Stimulated activated CD4-positive, alpha-beta T cell treated with anti-CD3 and anti-CD28 coated beads, TNF-alpha, amount 100 ng/mL, for 24 hours (primary cell): ENCODE measurements at regions not wholly inside any gene's neighbourhood (a gene's known extent, or its start where the extent isn't known, plus 50 kb on each side); places are given as distances from the start of the nearest gene placed in this dataset.
"Not testable (repeated sequence)": the region's sequence is repeated elsewhere in the genome, so short reads cannot be mapped to it uniquely, and the experiment has no call there.

Experiments
- DNase-seq, 3 experiments: peaks; one replicate each; pipeline ENCODE4 v3.0.0-alpha.2; 2020; ENCODE audit warnings: low read depth in 3 of 3

DNA sequence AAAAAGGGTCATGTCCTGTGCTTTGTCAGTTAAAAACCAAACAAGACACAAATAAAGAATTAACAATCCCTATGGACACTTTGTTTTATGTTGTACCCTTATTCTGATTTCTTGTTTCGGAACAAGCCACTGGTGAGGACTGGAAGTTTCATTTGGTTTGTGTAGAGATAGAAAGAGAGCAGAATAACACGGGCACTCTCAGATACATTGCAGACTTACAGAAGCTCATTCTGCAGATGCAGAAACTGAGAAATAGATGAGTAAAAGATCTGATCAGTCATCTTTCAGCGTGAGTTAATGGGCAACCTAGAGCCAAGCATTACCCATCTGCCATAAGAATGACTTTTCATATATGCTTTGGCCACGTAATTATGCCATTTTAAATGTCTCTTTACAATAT, 407.6 kb downstream of the RAB38 start:
- DNase-seq, result no peak

DNA sequence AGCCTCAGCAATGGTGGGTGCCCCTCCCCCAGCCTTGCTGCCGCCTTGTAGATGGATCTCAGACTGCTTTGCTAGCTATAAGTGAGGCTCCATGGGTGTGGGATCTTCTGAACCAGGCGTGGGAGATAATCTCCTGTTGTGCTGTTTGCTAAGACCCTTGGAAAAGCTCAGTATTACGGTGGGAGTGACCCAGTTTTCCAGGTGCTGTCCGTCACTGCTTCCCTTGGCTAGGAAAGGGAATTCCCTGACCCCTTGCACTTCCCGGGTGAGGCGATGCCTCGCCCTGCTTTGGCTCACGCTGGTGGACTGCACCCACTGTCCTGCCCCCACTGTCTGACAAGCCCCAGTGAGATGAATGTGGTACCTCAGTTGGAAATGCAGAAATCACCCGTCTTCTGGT, 411.2 kb downstream of the RAB38 start:
- DNase-seq, result not testable (repeated sequence)

- no peak for DNase-seq
Observed at GRCh38 chr11:87754685-87755084, 420.6 kb downstream of the RAB38 start.

DNA sequence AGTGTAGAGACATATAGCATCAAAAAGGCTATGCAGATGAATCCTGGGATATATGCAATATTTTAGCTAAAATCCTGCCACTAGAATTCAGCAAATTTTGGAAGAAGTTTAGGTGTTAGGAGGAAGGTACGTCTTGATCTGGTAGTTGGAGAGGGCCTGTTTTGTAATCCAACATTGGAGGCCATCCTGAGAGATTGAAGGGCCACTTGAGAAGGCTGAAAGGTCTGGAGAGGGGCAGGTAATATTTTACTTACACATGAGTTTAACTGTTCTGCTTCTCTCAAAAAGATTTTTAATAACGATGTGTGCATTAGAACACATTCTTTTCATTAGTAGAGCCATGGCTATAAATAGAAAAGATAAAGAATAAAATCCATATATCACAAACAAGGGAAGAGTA, 422.1 kb downstream of the RAB38 start:
- DNase-seq, result no peak

DNA sequence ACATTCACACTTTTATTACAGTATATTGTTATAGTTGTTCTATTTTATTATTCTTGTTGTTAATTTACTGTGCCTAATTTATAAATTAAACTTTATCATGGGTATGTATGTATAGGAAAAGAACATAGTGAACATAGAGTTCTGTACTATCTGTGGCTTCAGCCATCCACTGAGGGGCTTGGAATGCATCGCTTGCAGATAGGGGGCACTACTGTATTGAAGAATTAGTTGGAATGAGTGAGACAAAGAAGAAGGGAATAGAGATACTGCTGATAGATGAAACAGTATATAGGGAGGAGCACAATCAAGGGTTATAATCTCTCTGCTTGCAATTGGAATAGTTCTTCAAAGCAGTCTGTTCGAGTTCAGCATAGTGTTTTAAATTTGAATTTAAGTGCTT, 432.2 kb downstream of the RAB38 start:
- no peak for DNase-seq

DNA sequence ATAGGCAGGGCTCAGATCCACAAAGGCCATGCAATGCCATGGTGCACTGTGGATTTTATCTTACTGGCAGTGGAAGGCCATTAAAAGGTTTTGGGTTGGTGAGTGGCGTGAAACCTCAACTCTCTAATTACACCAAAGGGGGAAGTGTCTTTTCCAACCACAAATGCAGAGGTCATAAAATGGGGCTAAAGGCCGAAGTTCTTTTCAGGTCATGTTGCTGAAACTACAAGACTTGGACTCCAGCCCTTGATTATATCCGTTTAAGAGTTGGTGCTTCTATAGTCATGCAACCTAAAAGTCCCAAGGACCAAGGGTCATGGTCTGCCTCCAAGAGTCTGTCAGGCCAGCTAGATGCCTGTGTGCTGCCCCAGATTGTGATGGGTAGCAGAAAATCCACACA, 434.3 kb downstream of the RAB38 start:
- DNase-seq, result no peak

DNA sequence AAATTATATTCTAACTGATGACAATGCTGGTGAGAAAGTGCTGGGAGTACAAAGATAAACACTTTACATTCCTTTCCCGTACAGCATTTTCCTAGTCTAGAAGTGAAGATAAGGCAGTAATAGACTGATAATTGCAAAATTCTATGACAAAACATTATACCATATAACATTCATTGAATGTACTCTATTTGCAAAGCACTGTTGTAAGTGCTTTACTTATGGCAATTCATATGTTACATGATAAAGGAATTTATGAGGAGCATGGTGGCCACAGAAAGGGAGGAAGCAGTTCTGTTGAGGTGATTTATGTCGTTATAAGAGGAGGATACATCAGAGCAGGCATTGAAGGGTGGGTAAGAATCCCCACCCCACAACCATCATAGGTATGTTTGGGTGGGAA, 434.8 kb downstream of the RAB38 start:
- DNase-seq, result no peak

- DNase-seq, result no peak
Observed at GRCh38 chr11:87739766-87740165, 435.5 kb downstream of the RAB38 start.

DNA sequence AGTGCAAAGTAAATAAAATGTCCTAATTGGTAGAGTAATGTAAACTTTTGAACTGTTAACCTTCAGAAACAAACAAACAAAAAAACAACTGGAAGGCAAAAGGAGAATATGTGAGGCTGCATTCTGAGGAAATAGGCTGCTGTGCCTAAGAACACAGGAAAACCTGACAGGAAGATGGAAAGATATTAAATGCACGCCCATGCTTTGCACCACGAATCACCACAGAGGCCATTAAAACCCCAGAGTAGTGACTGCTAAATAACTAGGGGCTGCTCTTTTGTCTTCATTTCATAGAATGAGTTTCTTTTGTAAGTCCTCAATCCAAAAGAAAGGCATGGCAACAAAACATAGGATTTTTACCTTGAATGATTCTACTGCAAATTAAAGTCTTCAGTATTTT, 436.0 kb downstream of the RAB38 start:
- no peak for DNase-seq

DNA sequence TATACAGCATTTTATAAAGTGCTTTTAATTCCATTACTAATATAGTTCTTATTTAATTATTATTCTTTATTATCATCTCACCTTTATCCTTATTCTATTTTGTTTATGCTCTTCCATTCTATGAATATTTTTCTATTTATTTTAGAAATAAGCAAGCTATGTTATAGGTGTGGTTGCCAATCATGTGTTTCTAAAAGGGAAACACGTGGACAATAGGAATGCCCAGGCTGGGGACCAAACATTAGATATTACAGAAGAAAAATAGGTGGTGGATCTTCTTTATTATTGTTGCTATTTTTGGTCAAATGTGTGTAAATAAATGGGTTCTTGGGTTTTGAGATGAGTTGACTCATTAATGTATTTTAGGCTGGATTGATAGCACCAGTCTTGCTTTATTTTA, 438.3 kb downstream of the RAB38 start:
- no peak for DNase-seq

- no peak for DNase-seq
Observed at GRCh38 chr11:87726506-87726905, 448.7 kb downstream of the RAB38 start.

GRCh38 chr11:87724358-87724757, 450.9 kb downstream of the RAB38 start:
- DNase-seq, result no peak

DNA sequence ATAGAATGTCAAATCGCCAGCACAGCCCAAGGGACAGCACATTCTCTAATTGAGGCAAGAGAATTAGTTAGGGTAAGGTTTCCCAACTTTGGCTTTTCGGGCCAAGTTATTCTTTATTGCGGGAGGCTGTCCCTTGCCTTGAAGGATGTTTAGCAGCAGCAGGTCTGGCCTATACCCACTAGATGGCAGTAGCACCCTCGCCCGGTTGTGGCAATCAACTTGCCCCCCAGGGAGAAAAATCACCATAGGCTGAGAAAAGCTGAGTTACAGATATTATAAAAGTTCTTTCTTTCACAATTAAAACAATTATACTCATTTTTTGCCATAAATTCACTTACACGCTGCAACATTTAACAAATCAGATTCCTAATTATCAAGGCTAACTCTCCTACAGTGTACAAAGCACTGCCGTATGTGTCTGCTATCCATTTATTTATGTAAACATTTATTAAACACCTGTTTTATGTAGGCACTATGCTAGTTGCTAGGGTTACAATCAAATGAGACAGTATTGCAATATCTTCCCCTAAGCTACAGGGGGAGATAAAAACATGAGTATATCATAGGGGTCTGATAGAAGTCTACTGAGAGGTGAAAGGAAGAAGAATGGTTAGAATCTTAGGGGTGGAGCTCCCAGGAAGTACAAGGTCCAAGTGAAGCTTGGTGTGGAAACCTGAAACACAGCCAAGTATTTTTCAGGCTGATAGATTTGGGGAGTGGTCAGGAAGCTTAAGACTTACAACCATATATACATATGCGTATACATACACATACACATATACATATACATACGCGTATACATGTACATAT, 452.3 kb downstream of the RAB38 start:
- DNase-seq, result no peak

- no peak for DNase-seq
Observed at GRCh38 chr11:87719326-87720073, 455.7 kb downstream of the RAB38 start.

DNA sequence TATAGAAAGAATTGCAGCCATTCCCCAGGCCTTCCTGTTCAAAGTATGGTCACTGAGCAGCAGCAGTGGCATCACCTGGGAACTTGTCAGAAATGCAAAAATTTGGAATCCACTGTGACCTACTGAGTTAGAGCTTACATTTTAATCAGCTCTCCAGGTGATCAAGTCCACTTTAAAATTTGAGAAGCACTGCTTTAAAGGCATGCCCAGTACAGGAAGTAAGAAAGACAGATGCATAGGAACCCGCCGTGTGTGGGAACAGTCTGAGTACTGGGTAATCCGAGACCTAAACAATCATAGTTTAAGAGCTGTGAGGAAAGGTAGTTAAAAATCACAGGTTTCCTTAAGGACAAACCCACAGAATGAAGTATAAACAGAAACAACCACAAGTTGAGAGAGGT, 462.4 kb downstream of the RAB38 start:
- no peak for DNase-seq

GRCh38 chr11:87712391-87712790, 462.9 kb downstream of the RAB38 start:
- no peak for DNase-seq

DNA sequence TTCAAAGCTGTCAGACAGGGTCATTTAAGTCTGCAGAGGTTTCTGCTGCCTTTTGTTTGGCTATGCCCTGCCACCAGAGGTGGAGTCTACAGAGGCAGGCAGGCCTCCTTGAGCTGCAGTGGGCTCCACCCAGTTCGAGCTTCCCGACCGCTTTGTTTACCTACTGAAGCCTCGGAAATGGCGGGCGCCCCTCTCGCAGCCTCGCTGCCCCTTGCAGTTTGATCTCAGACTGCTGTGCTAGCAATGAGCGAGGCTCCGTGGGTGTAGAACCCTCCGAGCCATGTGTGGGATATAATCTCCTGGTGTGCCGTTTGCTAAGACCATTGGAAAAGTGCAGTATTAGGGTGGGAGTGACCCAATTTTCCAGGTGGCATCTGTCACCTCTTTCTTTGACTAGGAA, 471.7 kb downstream of the RAB38 start:
- DNase-seq, result not testable (repeated sequence)

DNA sequence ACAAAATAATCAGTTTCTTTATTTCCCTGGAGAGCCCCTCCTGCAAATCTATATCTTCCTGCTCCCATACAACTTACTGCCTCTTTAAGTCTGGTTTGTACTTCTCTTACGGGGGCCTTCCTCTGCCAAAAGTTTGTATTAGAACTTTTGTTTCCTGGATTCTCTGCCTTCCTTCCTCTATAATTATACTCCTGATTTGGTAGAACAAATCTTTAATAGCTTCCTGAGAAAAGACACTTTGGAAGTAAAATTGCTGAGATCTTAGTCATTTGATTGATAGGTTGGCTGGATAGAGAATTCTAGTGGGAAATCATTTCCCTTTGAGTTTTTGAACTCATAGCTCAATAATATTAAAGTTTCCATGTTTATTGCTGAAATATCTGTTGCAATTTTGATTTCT, 499.2 kb downstream of the RAB38 start:
- no peak for DNase-seq

GRCh38 chr11:87666730-87667129, 508.5 kb downstream of the RAB38 start:
- no peak for DNase-seq

DNA sequence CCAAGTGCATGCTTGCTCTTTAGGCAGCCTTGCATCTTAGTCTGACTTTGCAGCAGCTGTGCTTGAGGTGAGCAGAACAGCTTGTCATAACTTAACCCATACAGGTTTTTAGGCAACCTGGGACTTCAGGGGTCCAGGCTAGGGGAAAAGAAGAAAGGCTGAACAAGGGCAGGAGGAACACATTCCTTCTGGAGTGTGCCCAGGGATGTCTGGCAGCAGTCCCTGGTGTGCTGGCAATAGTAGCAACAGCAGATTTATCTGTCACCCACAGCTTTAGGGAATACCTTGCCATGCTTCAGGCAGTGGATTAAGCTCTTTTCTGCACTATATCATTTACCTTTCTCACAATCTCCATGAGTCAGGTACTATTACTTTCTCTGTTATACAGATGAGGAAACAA, 513.0 kb downstream of the RAB38 start:
- DNase-seq, result no peak

DNA sequence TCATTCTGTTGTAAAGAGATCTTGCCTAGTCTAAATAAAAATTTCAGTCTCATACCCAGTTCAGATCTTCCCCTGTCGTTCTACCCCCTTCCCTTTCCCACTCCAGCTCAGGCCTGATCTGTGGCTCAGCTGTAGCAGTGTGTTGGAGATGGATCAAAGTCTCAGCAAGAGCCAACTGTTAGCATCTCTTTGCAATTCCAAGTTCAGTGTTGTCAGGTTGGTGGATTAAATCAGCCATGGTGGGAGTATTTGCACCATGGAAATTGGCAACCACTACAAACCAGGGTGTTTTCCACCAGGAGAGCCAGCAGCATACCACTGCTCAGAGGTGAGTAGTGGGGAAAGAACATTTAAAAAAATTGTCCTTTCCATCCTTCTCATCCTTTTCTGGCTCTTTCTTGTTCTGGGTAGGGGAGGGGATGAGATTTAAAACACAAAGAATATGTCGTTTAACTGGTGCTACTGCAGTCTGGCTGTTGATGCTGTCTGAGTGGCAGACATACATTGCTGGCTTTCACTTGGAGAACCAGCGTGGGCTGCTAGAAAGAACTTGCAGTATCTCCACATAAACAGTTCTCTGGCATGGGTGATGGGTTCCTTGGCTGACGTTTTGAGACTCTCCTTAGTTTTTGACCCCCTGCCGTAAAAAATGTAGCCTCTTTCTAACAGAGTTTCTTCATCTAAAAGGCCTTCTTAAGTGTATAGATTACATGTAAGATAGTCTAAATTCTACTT, 514.1 kb downstream of the RAB38 start:
- no peak for DNase-seq

DNA sequence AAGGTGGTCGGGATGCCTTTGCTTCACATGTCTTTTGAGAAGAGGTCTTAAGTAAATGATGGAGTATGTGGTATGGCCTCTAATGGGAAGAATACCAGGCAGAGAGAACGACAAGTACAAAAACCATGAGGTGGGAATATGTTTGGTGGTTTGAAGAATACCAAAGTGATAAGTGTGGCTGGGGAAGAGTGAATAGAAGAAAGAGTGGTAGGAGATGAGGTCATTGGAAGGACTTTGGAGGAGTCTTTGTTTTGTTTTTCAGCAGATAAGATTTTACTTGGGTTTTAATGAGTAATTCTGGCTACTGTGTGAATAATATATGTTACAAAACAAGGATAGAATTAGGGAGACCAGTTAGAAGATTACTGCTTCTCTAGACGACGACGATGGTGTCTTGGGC, 515.4 kb downstream of the RAB38 start:
- DNase-seq, result no peak

GRCh38 chr11:87645626-87646025, 529.6 kb downstream of the RAB38 start:
- no peak for DNase-seq
